ENCODE measurements at regions not wholly inside any gene's neighbourhood (a gene's known extent, or its start where the extent isn't known, plus 50 kb on each side); places are given as distances from the start of the nearest gene placed in this dataset.

GRCh38 chr2:199160677-199161465, 296.9 kb downstream of the SATB2 start:
- intact Hi-C loops (cut with micrococcal nuclease), result no loop called here
- Mint-ChIP-seq H3K27me3 (no peaks in the 10 kb centered on the region), H3K27ac (no peak overlapping the region), H3K4me3 (no peak overlapping the region), H3K9me3 (peaks cover 22% of the 10 kb centered on the region), H3K4me1 (ENCODE audit: low read depth) (no peaks in the 10 kb centered on the region), H3K36me3 (ENCODE audit: low read depth) (no peaks in the 10 kb centered on the region)

GRCh38 chr2:199160081-199160480, 297.7 kb downstream of the SATB2 start:
- intact Hi-C loops (cut with micrococcal nuclease), result no loop called here
- H3K9me3 Mint-ChIP-seq, result peaks cover 30% of the 10 kb centered on the region
- no peaks in the 10 kb centered on the region for H3K36me3 Mint-ChIP-seq (ENCODE audit: low read depth)
- no peaks in the 10 kb centered on the region for H3K4me1 Mint-ChIP-seq (ENCODE audit: low read depth)
- H3K27ac Mint-ChIP-seq, result no peak overlapping the region
- H3K27me3 Mint-ChIP-seq, result no peaks in the 10 kb centered on the region
- H3K4me3 Mint-ChIP-seq, result no peak overlapping the region

GRCh38 chr2:199148076-199148845, 309.5 kb downstream of the SATB2 start:
- intact Hi-C loops (cut with micrococcal nuclease), result no loop called here
- H3K4me3 Mint-ChIP-seq, result no peak overlapping the region
- H3K36me3 Mint-ChIP-seq (ENCODE audit: low read depth), result no peaks in the 10 kb centered on the region
- H3K4me1 Mint-ChIP-seq (ENCODE audit: low read depth), result no peaks in the 10 kb centered on the region
- H3K27me3 Mint-ChIP-seq, result no peaks in the 10 kb centered on the region
- peaks cover 30% of the 10 kb centered on the region for H3K9me3 Mint-ChIP-seq
- no peak overlapping the region for H3K27ac Mint-ChIP-seq

GRCh38 chr2:199147216-199147615, 310.5 kb downstream of the SATB2 start:
- no peaks in the 10 kb centered on the region for H3K4me1 Mint-ChIP-seq (ENCODE audit: low read depth)
- H3K27me3 Mint-ChIP-seq, result no peaks in the 10 kb centered on the region
- intact Hi-C loops (cut with micrococcal nuclease), result no loop called here
- no peak overlapping the region for H3K4me3 Mint-ChIP-seq
- H3K27ac Mint-ChIP-seq, result no peak overlapping the region
- peaks cover 34% of the 10 kb centered on the region for H3K9me3 Mint-ChIP-seq
- no peaks in the 10 kb centered on the region for H3K36me3 Mint-ChIP-seq (ENCODE audit: low read depth)

GRCh38 chr2:199144546-199144945, 313.2 kb downstream of the SATB2 start:
- intact Hi-C loops (cut with micrococcal nuclease), result no loop called here
- peaks cover 35% of the 10 kb centered on the region for H3K9me3 Mint-ChIP-seq
- H3K27me3 Mint-ChIP-seq, result no peaks in the 10 kb centered on the region
- no peaks in the 10 kb centered on the region for H3K36me3 Mint-ChIP-seq (ENCODE audit: low read depth)
- H3K4me3 Mint-ChIP-seq, result no peak overlapping the region
- no peak overlapping the region for H3K27ac Mint-ChIP-seq
- H3K4me1 Mint-ChIP-seq (ENCODE audit: low read depth), result no peaks in the 10 kb centered on the region

- Mint-ChIP-seq H3K9me3 (peaks cover 35% of the 10 kb centered on the region), H3K36me3 (ENCODE audit: low read depth) (no peaks in the 10 kb centered on the region), H3K4me1 (ENCODE audit: low read depth) (no peaks in the 10 kb centered on the region), H3K27ac (no peak overlapping the region), H3K27me3 (no peaks in the 10 kb centered on the region), H3K4me3 (no peak overlapping the region)
- intact Hi-C loops (cut with micrococcal nuclease), result no loop called here
Measured at GRCh38 chr2:199144036-199144435, 313.7 kb downstream of the SATB2 start.

- Mint-ChIP-seq H3K27me3 (no peaks in the 10 kb centered on the region), H3K4me1 (ENCODE audit: low read depth) (no peaks in the 10 kb centered on the region), H3K9me3 (peaks cover 16% of the 10 kb centered on the region), H3K27ac (no peak overlapping the region), H3K4me3 (no peak overlapping the region), H3K36me3 (ENCODE audit: low read depth) (no peaks in the 10 kb centered on the region)
- intact Hi-C loops (cut with micrococcal nuclease), result no loop called here
Measured at GRCh38 chr2:199136681-199137080, 321.1 kb downstream of the SATB2 start.

GRCh38 chr2:199136242-199136641, 321.5 kb downstream of the SATB2 start:
- Mint-ChIP-seq H3K9me3 (peaks cover 16% of the 10 kb centered on the region), H3K36me3 (ENCODE audit: low read depth) (no peaks in the 10 kb centered on the region), H3K27me3 (no peaks in the 10 kb centered on the region), H3K4me3 (no peak overlapping the region), H3K4me1 (ENCODE audit: low read depth) (no peaks in the 10 kb centered on the region), H3K27ac (no peak overlapping the region)
- intact Hi-C loops (cut with micrococcal nuclease), result no loop called here

GRCh38 chr2:199131876-199132275, 325.9 kb downstream of the SATB2 start:
- Mint-ChIP-seq H3K36me3 (ENCODE audit: low read depth) (no peaks in the 10 kb centered on the region), H3K4me3 (no peak overlapping the region), H3K9me3 (peaks cover 2% of the 10 kb centered on the region), H3K27ac (no peak overlapping the region), H3K4me1 (ENCODE audit: low read depth) (no peaks in the 10 kb centered on the region), H3K27me3 (no peaks in the 10 kb centered on the region)
- intact Hi-C loops (cut with micrococcal nuclease), result no loop called here

GRCh38 chr2:199131136-199131655, 326.5 kb downstream of the SATB2 start:
- Mint-ChIP-seq H3K9me3 (no peaks in the 10 kb centered on the region), H3K36me3 (ENCODE audit: low read depth) (no peaks in the 10 kb centered on the region), H3K27me3 (no peaks in the 10 kb centered on the region), H3K27ac (no peak overlapping the region), H3K4me3 (no peak overlapping the region), H3K4me1 (ENCODE audit: low read depth) (no peaks in the 10 kb centered on the region)
- intact Hi-C loops (cut with micrococcal nuclease), result no loop called here

GRCh38 chr2:199130501-199130900, 327.2 kb downstream of the SATB2 start:
- Mint-ChIP-seq H3K4me1 (ENCODE audit: low read depth) (no peaks in the 10 kb centered on the region), H3K4me3 (no peak overlapping the region), H3K36me3 (ENCODE audit: low read depth) (no peaks in the 10 kb centered on the region), H3K9me3 (no peaks in the 10 kb centered on the region), H3K27me3 (no peaks in the 10 kb centered on the region), H3K27ac (no peak overlapping the region)
- intact Hi-C loops (cut with micrococcal nuclease), result no loop called here

- no peak overlapping the region for H3K4me3 Mint-ChIP-seq
- H3K36me3 Mint-ChIP-seq (ENCODE audit: low read depth), result no peaks in the 10 kb centered on the region
- intact Hi-C loops (cut with micrococcal nuclease), result no loop called here
- H3K27me3 Mint-ChIP-seq, result no peaks in the 10 kb centered on the region
- no peaks in the 10 kb centered on the region for H3K9me3 Mint-ChIP-seq
- no peaks in the 10 kb centered on the region for H3K4me1 Mint-ChIP-seq (ENCODE audit: low read depth)
- no peak overlapping the region for H3K27ac Mint-ChIP-seq
Measured at GRCh38 chr2:199128476-199129229, 329.1 kb downstream of the SATB2 start.

- H3K4me1 Mint-ChIP-seq (ENCODE audit: low read depth), result no peaks in the 10 kb centered on the region
- H3K27me3 Mint-ChIP-seq, result no peaks in the 10 kb centered on the region
- no peaks in the 10 kb centered on the region for H3K36me3 Mint-ChIP-seq (ENCODE audit: low read depth)
- intact Hi-C loops (cut with micrococcal nuclease), result no loop called here
- no peaks in the 10 kb centered on the region for H3K9me3 Mint-ChIP-seq
- no peak overlapping the region for H3K4me3 Mint-ChIP-seq
- no peak overlapping the region for H3K27ac Mint-ChIP-seq
Measured at GRCh38 chr2:199119796-199120195, 337.9 kb downstream of the SATB2 start.

- H3K9me3 Mint-ChIP-seq, result no peaks in the 10 kb centered on the region
- no peaks in the 10 kb centered on the region for H3K36me3 Mint-ChIP-seq (ENCODE audit: low read depth)
- H3K27me3 Mint-ChIP-seq, result no peaks in the 10 kb centered on the region
- no peak overlapping the region for H3K27ac Mint-ChIP-seq
- no peak overlapping the region for H3K4me3 Mint-ChIP-seq
- no peaks in the 10 kb centered on the region for H3K4me1 Mint-ChIP-seq (ENCODE audit: low read depth)
- intact Hi-C loops (cut with micrococcal nuclease), result no loop called here
Measured at GRCh38 chr2:199118673-199119112, 339.0 kb downstream of the SATB2 start.
